ENCODE measurements at regions not wholly inside any gene's neighbourhood (a gene's known extent, or its start where the extent isn't known, plus 50 kb on each side); places are given as distances from the start of the nearest gene placed in this dataset.
A peak's percentile ranks its signal among the peaks of the same experiment; 100 is the strongest.

GRCh38 chr11:70538641-70539359, 140.5 kb downstream of the CTTN start:
- peaks cover 0 to 5% (median 0%) of the 10 kb centered on the region in 3 donors for H3K4me1 Mint-ChIP-seq
- DNase-seq = no peak

GRCh38 chr11:70539360-70540095, 141.2 kb downstream of the CTTN start:
- H3K27ac Mint-ChIP-seq = no peak overlapping the region
- ATAC-seq (ENCODE audit: low read depth in 2 of 2) (no peak), DNase-seq (no peak)
- H3K27me3 Mint-ChIP-seq = peaks cover 0 to 9% (median 5%) of the 10 kb centered on the region in 3 donors
- H3K4me1 Mint-ChIP-seq = peaks cover 0 to 5% (median 0%) of the 10 kb centered on the region in 3 donors
- H3K9me3 Mint-ChIP-seq = peaks cover 2 to 17% (median 5%) of the 10 kb centered on the region in 7 donors
- H3K36me3 Mint-ChIP-seq = peaks cover 0 to 8% of the 10 kb centered on the region in 2 donors
- no peak overlapping the region for H3K4me3 Mint-ChIP-seq

More at GRCh38 chr11:70538641-70539359, 140.5 kb downstream of the CTTN start:
- Mint-ChIP-seq H3K9me3 (peaks cover 2 to 22% (median 10%) of the 10 kb centered on the region in 7 donors), H3K4me3 (peak overlapping the region in 1 of 8 donors; percentile 29), H3K27me3 (peaks cover 0 to 9% (median 5%) of the 10 kb centered on the region in 3 donors), H3K36me3 (peaks cover 0 to 8% of the 10 kb centered on the region in 2 donors), H3K27ac (no peak overlapping the region)
- no peak for ATAC-seq (ENCODE audit: low read depth in 2 of 2)

- DNase-seq (no peak), ATAC-seq (ENCODE audit: low read depth in 2 of 2) (no peak)
- peaks cover 0 to 4% (median 3%) of the 10 kb centered on the region in 3 donors for H3K27me3 Mint-ChIP-seq
- peaks cover 0 to 4% of the 10 kb centered on the region in 2 donors for H3K36me3 Mint-ChIP-seq
- H3K4me3 Mint-ChIP-seq = no peak overlapping the region
- peaks cover 0 to 2% (median 0%) of the 10 kb centered on the region in 3 donors for H3K4me1 Mint-ChIP-seq
- H3K27ac Mint-ChIP-seq = no peak overlapping the region
- peaks cover 2 to 13% (median 3%) of the 10 kb centered on the region in 7 donors for H3K9me3 Mint-ChIP-seq
Measured at GRCh38 chr11:70540196-70540595, 141.9 kb downstream of the CTTN start.

- DNase-seq (no peak), ATAC-seq (ENCODE audit: low read depth in 2 of 2) (no peak)
- H3K27me3 Mint-ChIP-seq = no peaks in the 10 kb centered on the region
- peaks cover 0 to 10% (median 2%) of the 10 kb centered on the region in 7 donors for H3K9me3 Mint-ChIP-seq
- H3K4me3 Mint-ChIP-seq = no peak overlapping the region
- H3K36me3 Mint-ChIP-seq = no peaks in the 10 kb centered on the region
- no peaks in the 10 kb centered on the region for H3K4me1 Mint-ChIP-seq
- no peak overlapping the region for H3K27ac Mint-ChIP-seq
Measured at GRCh38 chr11:70541176-70541575, 142.8 kb downstream of the CTTN start.

DNA sequence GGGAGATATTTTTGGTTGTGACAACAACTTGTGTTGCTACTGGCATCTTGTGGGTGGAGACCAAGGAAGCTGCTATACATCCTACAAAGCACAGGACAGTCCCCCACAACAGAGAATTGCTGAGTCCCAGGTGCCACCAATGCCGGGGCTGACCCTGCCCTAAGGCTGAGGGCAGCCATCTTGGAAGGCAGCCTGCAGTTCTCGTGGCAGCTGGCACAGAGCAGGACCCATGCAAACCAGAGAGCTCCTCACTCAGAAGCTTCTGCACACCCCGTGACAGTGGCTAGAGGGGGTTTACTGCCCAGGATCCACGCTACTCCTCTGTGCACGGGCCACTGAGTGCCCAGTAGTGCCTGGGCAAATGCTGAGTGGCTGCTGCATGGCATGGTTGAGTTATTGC, 143.4 kb downstream of the CTTN start:
- peaks cover 0 to 3% (median 0%) of the 10 kb centered on the region in 3 donors for H3K27me3 Mint-ChIP-seq
- H3K9me3 Mint-ChIP-seq = peaks cover 0 to 10% (median 2%) of the 10 kb centered on the region in 7 donors
- H3K36me3 Mint-ChIP-seq = no peaks in the 10 kb centered on the region
- no peak for ATAC-seq (ENCODE audit: low read depth in 2 of 2)
- H3K4me1 Mint-ChIP-seq = no peaks in the 10 kb centered on the region
- no peak overlapping the region for H3K27ac Mint-ChIP-seq
- no peak overlapping the region for H3K4me3 Mint-ChIP-seq
- DNase-seq = no peak

DNA sequence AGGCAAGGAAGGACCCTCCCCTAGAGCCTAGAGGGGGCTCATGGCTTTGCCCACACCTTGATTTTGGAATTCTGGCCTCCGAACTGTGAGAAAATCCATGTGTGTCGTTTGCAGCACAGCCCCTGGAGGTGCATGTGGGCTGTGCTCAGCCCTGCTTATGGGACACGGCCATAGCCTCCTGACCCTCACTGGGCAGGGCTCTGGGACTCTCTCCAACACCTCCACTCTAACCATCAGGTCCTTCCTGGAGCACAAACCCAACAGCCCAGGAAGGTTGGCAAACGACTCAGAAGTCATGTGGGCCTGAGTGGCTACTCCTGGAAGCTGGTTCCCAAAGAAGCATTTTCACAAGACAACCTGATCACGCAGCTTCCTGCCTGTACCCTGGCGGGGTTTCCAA, 144.1 kb downstream of the CTTN start:
- no peak overlapping the region for H3K4me3 Mint-ChIP-seq
- peaks cover 0 to 10% (median 2%) of the 10 kb centered on the region in 7 donors for H3K9me3 Mint-ChIP-seq
- H3K36me3 Mint-ChIP-seq = no peaks in the 10 kb centered on the region
- peaks cover 0 to 10% (median 0%) of the 10 kb centered on the region in 3 donors for H3K27me3 Mint-ChIP-seq
- ATAC-seq (ENCODE audit: low read depth in 2 of 2) (no peak), DNase-seq (no peak)
- peak overlapping the region in 1 of 6 donors; percentile 42 for H3K27ac Mint-ChIP-seq
- no peaks in the 10 kb centered on the region for H3K4me1 Mint-ChIP-seq

DNA sequence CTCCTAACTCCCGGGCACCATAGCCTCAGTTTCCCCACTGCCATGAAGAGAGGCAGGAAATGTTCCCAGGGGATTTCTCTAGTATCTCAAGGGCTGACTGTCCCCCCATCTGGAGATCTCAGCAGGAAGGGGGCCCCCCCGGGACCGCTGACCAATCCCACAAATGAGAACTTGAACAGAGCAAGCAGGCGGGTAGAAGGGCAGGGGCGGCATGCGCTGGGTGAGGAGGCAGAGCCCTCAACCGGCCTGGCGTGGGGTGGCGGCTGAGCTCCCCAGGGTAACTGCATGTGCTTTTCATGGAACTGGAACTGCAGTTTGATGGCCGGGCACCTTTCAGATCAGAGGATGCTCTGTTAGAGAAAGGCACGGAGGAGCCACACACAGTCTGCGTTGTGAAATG, 144.5 kb downstream of the CTTN start:
- Mint-ChIP-seq H3K36me3 (no peaks in the 10 kb centered on the region), H3K27ac (peak overlapping the region in 1 of 6 donors; percentile 42), H3K4me1 (no peaks in the 10 kb centered on the region), H3K9me3 (peaks cover 0 to 10% (median 2%) of the 10 kb centered on the region in 7 donors), H3K27me3 (peaks cover 0 to 10% (median 0%) of the 10 kb centered on the region in 3 donors), H3K4me3 (no peak overlapping the region)
- no peak for DNase-seq
- no peak for ATAC-seq (ENCODE audit: low read depth in 2 of 2)

DNA sequence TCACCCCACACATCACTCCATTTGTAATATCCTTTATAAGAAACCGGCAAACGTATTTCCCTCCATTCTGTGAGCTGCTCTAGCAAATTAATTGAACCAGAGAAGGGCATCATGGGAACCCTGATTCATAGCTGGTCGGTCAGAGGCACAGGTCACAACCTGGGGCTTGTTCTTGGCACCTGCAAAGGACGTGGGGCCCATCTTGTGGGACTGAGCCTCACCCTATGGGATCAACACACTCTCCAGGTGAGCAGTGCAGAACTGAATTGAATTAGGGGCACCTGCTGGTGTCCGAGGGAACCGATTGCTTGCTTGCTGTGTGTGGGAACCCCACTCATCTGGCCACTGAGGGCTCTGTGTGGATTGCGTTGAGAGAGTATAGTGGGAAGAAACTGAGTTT, 145.3 kb downstream of the CTTN start:
- Mint-ChIP-seq H3K27me3 (peaks cover 0 to 10% (median 0%) of the 10 kb centered on the region in 3 donors), H3K4me1 (no peaks in the 10 kb centered on the region), H3K36me3 (no peaks in the 10 kb centered on the region), H3K4me3 (no peak overlapping the region), H3K27ac (no peak overlapping the region), H3K9me3 (peaks cover 0 to 10% (median 2%) of the 10 kb centered on the region in 7 donors)
- DNase-seq (no peak), ATAC-seq (ENCODE audit: low read depth in 2 of 2) (no peak)

DNA sequence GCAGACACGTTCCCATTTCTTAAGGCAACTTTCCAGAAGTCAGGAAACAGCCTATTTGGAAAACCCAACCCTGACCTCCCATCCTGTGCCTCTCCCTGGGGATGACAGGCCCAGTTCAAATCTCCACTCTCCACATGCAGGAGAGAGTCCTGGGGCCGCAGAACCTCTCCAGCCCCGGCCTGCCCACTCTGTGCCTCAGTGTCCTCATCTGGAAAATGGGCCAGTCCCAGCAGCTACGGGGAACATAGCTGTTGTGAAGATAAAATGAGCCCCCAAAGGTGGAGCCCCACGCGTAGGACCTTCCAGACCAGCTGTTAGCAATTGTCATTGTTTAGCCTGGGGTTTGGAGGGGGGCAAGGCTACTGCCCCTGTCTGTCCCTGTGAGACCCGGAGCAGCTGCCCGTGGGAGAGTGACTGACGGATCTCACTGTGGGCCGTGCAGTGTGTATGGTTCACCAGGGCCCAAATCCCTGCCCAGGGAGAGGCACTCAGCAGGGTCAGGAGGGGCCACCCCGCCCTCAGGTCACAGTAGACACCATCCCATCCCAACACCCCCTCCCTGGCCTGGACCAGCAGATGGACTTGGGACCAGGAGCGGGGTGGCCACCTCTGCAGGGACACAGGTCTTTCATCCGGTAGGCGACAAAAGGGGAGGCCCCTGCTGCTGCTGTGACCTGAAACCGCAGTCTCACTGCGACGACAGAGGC, 145.9 kb downstream of the CTTN start:
- H3K27ac Mint-ChIP-seq = no peak overlapping the region
- no peak for ATAC-seq (ENCODE audit: low read depth in 2 of 2)

GRCh38 chr11:70544774-70545609, 146.7 kb downstream of the CTTN start:
- Mint-ChIP-seq H3K27ac (no peak overlapping the region), H3K36me3 (no peaks in the 10 kb centered on the region), H3K27me3 (peaks cover 0 to 10% (median 0%) of the 10 kb centered on the region in 3 donors), H3K4me3 (no peak overlapping the region), H3K9me3 (peaks cover 0 to 10% (median 2%) of the 10 kb centered on the region in 7 donors), H3K4me1 (no peaks in the 10 kb centered on the region)
- DNase-seq = no peak
- no peak for ATAC-seq (ENCODE audit: low read depth in 2 of 2)

More for the DNA sequence above, 145.9 kb downstream of the CTTN start:
- Mint-ChIP-seq H3K4me3 (no peak overlapping the region), H3K4me1 (no peaks in the 10 kb centered on the region), H3K9me3 (peaks cover 0 to 10% (median 2%) of the 10 kb centered on the region in 7 donors), H3K36me3 (no peaks in the 10 kb centered on the region), H3K27me3 (peaks cover 0 to 10% (median 0%) of the 10 kb centered on the region in 3 donors)
- no peak for DNase-seq

DNA sequence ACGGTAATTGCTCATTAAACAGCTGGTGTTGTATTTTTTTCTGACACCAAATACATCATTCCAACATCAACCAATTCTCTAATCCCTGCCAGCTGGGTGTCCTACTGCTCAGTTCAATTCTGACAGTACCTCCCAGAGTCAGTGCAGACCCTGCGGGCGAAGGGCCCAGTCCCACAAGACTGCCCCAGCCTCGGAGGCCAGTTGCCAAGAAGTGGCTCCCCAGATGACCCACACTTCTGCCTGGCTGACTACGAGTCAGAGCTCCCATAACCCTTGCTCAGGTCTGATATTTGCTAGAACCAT, 147.2 kb downstream of the CTTN start:
- Mint-ChIP-seq H3K9me3 (peaks cover 0 to 10% (median 2%) of the 10 kb centered on the region in 7 donors), H3K36me3 (no peaks in the 10 kb centered on the region), H3K27ac (no peak overlapping the region), H3K4me3 (no peak overlapping the region), H3K27me3 (peaks cover 0 to 10% (median 0%) of the 10 kb centered on the region in 3 donors), H3K4me1 (no peaks in the 10 kb centered on the region)
- DNase-seq (no peak), ATAC-seq (ENCODE audit: low read depth in 2 of 2) (no peak)

GRCh38 chr11:70546191-70546940, 148.0 kb downstream of the CTTN start:
- H3K27ac Mint-ChIP-seq = peak overlapping the region in 1 of 6 donors; percentile 26
- DNase-seq (no peak), ATAC-seq (ENCODE audit: low read depth in 2 of 2) (no peak)
- H3K9me3 Mint-ChIP-seq = peaks cover 0 to 5% (median 1%) of the 10 kb centered on the region in 7 donors
- H3K4me3 Mint-ChIP-seq = no peak overlapping the region
- no peaks in the 10 kb centered on the region for H3K4me1 Mint-ChIP-seq
- H3K36me3 Mint-ChIP-seq = no peaks in the 10 kb centered on the region
- H3K27me3 Mint-ChIP-seq = peaks cover 0 to 10% (median 0%) of the 10 kb centered on the region in 3 donors
